ENCODE measurements at regions not wholly inside any gene's neighbourhood (a gene's known extent, or its start where the extent isn't known, plus 50 kb on each side); places are given as distances from the start of the nearest gene placed in this dataset.

- no peak for TF ChIP-seq CTCF (IDR thresholded peaks at IDR 0.05)
- no peak for TF ChIP-seq POLR2A (IDR thresholded peaks at IDR 0.05)
- TF ChIP-seq EP300 (IDR thresholded peaks at IDR 0.05): no peak
Observed at GRCh38 chr16:54579106-54579728, 292.6 kb upstream of the IRX3 start.

Data from suprapubic skin (tissue), 3 donors.